MCF 10A (cell line): ENCODE measurements at regions not wholly inside any gene's neighbourhood (a gene's known extent, or its start where the extent isn't known, plus 50 kb on each side); places are given as distances from the start of the nearest gene placed in this dataset.

Experiments
- BruUV-seq: library from RNA; stranded (reverse); fragments of 400-500 nt; replicated peaks from 2 replicates; lab custom pipeline; 2021; lab: Mats Ljungman, UMichigan
- CTCF ChIA-PET: fragments of 300-600 bp; sonication (Branson Sonifier 250); formaldehyde crosslinking; extraction: SDS; loops from one replicate; lab custom pipeline; 2021; ENCODE audit warnings: antibody characterized with exemption, inconsistent platforms; lab: Yijun Ruan, JAX
- POLR2A ChIA-PET: fragments of 300-600, 350-650 bp; sonication (Branson Sonifier 250); formaldehyde crosslinking; extraction: SDS; loops from one replicate; lab custom pipeline; 2020; ENCODE audit warnings: antibody characterized with exemption, inconsistent platforms; lab: Yijun Ruan, JAX
- DNase-seq: peaks from one replicate; pipeline ENCODE4 v3.0.0-alpha.2; 2018; ENCODE audit not compliant: unreplicated experiment
- H3K27ac Mint-ChIP-seq: one replicate; pipeline ENCODE4 v1.8.0; 2022; ENCODE audit warnings: mild to moderate bottlenecking, low read depth, mixed read lengths; ENCODE audit not compliant: unreplicated experiment
- H3K27me3 Mint-ChIP-seq: one replicate; pipeline ENCODE4 v1.8.0; 2022; ENCODE audit warnings: mixed read lengths; ENCODE audit not compliant: insufficient read depth, unreplicated experiment
- H3K36me3 Mint-ChIP-seq: one replicate; pipeline ENCODE4 v1.8.0; 2022; ENCODE audit warnings: mild to moderate bottlenecking, moderate library complexity, mixed read lengths; ENCODE audit not compliant: insufficient read depth, unreplicated experiment
- H3K4me1 Mint-ChIP-seq: one replicate; pipeline ENCODE4 v1.8.0; 2022; ENCODE audit warnings: mixed read lengths; ENCODE audit not compliant: insufficient read depth, unreplicated experiment
- H3K4me3 Mint-ChIP-seq: one replicate; pipeline ENCODE4 v1.8.0; 2022; ENCODE audit warnings: mild to moderate bottlenecking, moderate library complexity, mixed read lengths; ENCODE audit not compliant: unreplicated experiment
- H3K9me3 Mint-ChIP-seq: one replicate; pipeline ENCODE4 v1.8.0; 2022; ENCODE audit warnings: mixed read lengths; ENCODE audit not compliant: unreplicated experiment
- CTCF ChIP-seq: fragments of 200-600 bp; IDR thresholded peaks from one replicate; pipeline ENCODE4 v1.8.0; 2022; ENCODE audit warnings: antibody characterized with exemption, mild to moderate bottlenecking; ENCODE audit not compliant: unreplicated experiment
- intact Hi-C: fragments of 100-400 bp; cut with micrococcal nuclease; formaldehyde crosslinking; loops from 2 replicates; pipeline ENCODE4 v1.14.1; 2022

GRCh38 chr11:115900111-115900510 is 395.9 kb upstream of the CADM1 start:
- TF ChIP-seq CTCF, result no peak
- no peaks in the 10 kb centered on the region for H3K27me3 Mint-ChIP-seq
- CTCF ChIA-PET, result no interaction called here
- no peaks in the 10 kb centered on the region for H3K4me1 Mint-ChIP-seq
- no peak overlapping the region for H3K4me3 Mint-ChIP-seq
- H3K9me3 Mint-ChIP-seq, result peaks cover 33% of the 10 kb centered on the region
- intact Hi-C loops, result no loop called here
- peaks cover 6% of the 10 kb centered on the region for H3K36me3 Mint-ChIP-seq
- H3K27ac Mint-ChIP-seq, result no peak overlapping the region
- no peak for DNase-seq
- BruUV-seq, result no TSS peak
- POLR2A ChIA-PET, result no interaction called here

- ChIA-PET CTCF (no interaction called here), POLR2A (no interaction called here)
- H3K4me1 Mint-ChIP-seq, result no peaks in the 10 kb centered on the region
- H3K9me3 Mint-ChIP-seq, result peaks cover 31% of the 10 kb centered on the region
- no peaks in the 10 kb centered on the region for H3K27me3 Mint-ChIP-seq
- intact Hi-C loops, result no loop called here
- no peak overlapping the region for H3K27ac Mint-ChIP-seq
- H3K36me3 Mint-ChIP-seq, result peaks cover 6% of the 10 kb centered on the region
- no TSS peak for BruUV-seq
- no peak for TF ChIP-seq CTCF
- no peak for DNase-seq
- no peak overlapping the region for H3K4me3 Mint-ChIP-seq
Measured at GRCh38 chr11:115897707-115898106, 393.5 kb upstream of the CADM1 start.

GRCh38 chr11:115896084-115896483 is 391.9 kb upstream of the CADM1 start:
- BruUV-seq, result no TSS peak
- Mint-ChIP-seq H3K9me3 (peaks cover 26% of the 10 kb centered on the region), H3K27ac (no peak overlapping the region), H3K27me3 (no peaks in the 10 kb centered on the region), H3K36me3 (peaks cover 6% of the 10 kb centered on the region), H3K4me3 (no peak overlapping the region), H3K4me1 (no peaks in the 10 kb centered on the region)
- CTCF ChIA-PET, result interaction anchor here (0.6 kb wide), 1 partner anchor 603 kb away, joined by 3 read pairs; no protein-coding TSS in a partner anchor
- intact Hi-C loops, result no loop called here
- DNase-seq, result no peak
- POLR2A ChIA-PET, result no interaction called here
- TF ChIP-seq CTCF, result no peak

GRCh38 chr11:115895594-115895993 is 391.4 kb upstream of the CADM1 start:
- peaks cover 31% of the 10 kb centered on the region for H3K9me3 Mint-ChIP-seq
- ChIA-PET CTCF (no interaction called here), POLR2A (no interaction called here)
- H3K27ac Mint-ChIP-seq, result no peak overlapping the region
- no peak for TF ChIP-seq CTCF
- H3K4me1 Mint-ChIP-seq, result no peaks in the 10 kb centered on the region
- intact Hi-C loops, result no loop called here
- DNase-seq, result no peak
- H3K27me3 Mint-ChIP-seq, result no peaks in the 10 kb centered on the region
- BruUV-seq, result no TSS peak
- peaks cover 6% of the 10 kb centered on the region for H3K36me3 Mint-ChIP-seq
- no peak overlapping the region for H3K4me3 Mint-ChIP-seq
